GM18858 (cell line): ENCODE measurements at regions not wholly inside any gene's neighbourhood (a gene's known extent, or its start where the extent isn't known, plus 50 kb on each side); places are given as distances from the start of the nearest gene placed in this dataset.
"Not testable (repeated sequence)": the region's sequence is repeated elsewhere in the genome, so short reads cannot be mapped to it uniquely, and the experiment has no call there.

Source experiments
- ATAC-seq: cut with Tn5 transposase; IDR thresholded peaks from one replicate; pipeline ENCODE4 v1.9.1; 2021; ENCODE audit not compliant: unreplicated experiment

DNA sequence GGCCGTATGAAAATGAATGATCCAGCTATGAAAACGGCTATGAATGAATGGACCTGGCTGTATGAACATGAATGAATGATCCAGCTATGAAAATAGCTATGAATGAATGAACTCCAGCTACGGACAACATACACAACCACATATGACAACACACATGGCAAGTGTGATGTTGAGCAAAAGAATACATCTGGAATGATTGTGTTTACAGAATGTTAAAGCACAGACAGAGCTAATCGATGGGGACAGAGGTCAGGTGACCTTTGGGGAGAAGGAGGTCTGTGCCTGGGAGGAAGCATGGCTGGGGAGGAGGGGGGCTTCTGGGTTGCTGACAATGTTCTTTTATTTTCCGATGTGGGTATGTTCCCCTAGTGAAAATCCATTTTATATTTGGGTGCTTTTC is 174.0 kb upstream of the WSCD1 start:
- ATAC-seq: no peak

DNA sequence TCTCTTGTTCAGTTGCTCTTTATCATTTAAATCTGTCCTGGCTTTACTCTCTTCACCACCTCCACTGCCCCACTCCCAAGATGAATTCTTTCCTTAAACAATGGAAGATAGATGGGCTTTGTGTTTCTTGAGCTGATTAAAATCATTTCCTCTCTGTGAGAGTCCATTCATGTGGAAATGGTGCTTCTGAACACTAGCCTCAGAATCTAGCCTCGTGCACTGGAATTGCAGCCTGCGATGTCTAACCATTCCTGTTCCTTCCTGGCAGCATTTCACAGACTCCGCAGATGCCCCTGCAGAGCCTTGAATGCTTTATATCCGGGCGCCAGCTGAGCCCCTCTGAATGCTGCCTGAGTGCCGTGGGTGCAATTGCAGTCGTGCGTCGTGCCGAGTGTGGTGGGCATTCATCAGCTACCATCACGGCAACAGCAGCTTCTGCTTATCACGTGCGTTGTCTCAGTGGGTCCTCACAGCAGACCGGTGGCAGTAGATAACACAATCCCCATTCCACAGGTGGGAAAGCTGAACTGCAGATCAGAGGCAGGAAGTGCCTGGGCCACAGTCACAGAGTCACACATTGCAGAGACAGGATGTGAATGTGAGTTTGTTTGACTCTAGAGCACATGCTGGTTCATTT is 172.8 kb upstream of the WSCD1 start:
- ATAC-seq: no peak

DNA sequence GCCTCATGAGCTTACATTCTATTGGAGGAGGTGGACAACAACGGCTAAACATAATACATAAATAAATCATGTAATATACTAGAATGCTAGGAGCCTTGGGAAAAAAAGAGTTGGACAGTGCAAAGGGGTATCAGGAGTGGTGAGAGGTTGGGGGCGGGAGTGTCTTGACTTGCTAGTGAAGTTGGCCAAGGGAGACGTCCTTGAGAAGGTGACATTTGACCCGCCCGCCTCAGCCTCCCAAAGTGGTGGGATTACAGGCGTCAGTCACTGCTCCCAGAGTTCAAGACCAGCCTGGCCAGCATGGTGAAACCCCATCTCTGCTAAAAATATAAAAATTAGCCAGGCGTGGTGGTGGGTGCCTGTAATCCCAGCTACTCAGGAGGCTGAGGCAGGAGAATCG is 172.2 kb upstream of the WSCD1 start:
- not testable (repeated sequence) for ATAC-seq

GRCh38 chr17:5898406-5898805 is 171.8 kb upstream of the WSCD1 start:
- ATAC-seq: no peak

GRCh38 chr17:5899496-5900195 is 170.5 kb upstream of the WSCD1 start:
- no peak for ATAC-seq

- no peak for ATAC-seq
These were observed 168.4 kb upstream of the WSCD1 start for GRCh38 chr17:5901731-5902130.

GRCh38 chr17:5902181-5903140 is 167.7 kb upstream of the WSCD1 start:
- ATAC-seq: no peak

DNA sequence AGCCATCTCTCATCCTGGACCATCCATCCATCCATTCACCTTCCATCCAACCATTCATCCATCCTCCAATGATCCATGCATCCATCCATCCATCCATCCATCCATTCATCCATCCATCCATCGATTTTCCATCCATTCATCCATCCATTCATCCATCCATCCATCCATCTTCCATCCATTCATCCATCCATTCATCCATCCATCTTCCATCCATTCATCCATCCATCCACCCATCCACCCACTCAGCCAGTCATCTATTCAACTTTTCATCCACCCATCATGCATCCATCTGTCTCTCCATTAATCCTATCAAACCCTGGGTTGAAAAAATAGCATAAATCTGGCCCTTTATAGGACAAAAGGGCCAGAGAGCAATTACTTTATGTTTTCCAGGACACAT is 158.3 kb upstream of the WSCD1 start:
- ATAC-seq: no peak

- ATAC-seq: no peak
These were observed 157.1 kb upstream of the WSCD1 start for GRCh38 chr17:5913032-5913531.

DNA sequence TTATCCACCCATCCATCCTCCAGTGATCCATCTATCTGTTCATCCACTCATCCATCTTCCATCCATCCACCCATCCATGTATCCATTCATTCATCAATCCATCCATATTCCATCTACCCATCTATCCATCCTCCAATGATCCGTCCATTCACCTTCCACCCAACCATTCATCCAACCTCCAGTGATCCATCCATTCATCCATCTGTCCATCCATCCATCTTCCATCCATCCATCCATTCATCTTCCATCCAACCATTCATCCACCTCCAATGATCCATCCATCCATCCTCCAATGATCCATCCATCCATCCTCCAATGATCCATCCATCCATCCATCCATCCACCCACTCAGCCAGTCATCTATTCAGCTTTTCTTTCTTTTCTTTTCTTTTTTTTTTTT is 156.5 kb upstream of the WSCD1 start:
- no peak for ATAC-seq

- no peak for ATAC-seq
These were observed 154.8 kb upstream of the WSCD1 start for GRCh38 chr17:5915337-5915736.

DNA sequence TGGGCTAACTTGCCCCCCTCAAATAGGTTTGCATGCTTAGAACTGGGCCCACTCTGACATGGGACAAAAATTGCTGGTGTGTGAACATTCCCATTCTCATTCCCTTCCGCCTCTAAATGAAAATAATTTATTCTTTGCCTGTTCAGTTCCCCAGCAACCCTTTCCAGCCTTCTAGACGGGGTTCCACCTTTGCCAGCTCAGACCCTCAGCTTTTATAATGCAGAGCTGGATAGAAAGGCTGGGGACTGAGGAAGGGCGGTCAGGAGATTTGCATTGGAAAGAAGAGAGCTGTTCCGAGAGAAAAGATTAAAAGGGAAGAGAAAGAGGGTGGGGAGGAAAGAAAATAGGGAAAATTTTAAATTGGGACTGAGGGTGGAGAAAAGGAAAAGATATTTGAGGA is 151.1 kb upstream of the WSCD1 start:
- no peak for ATAC-seq

- no peak for ATAC-seq
These were observed 148.5 kb upstream of the WSCD1 start for GRCh38 chr17:5921512-5922282.

DNA sequence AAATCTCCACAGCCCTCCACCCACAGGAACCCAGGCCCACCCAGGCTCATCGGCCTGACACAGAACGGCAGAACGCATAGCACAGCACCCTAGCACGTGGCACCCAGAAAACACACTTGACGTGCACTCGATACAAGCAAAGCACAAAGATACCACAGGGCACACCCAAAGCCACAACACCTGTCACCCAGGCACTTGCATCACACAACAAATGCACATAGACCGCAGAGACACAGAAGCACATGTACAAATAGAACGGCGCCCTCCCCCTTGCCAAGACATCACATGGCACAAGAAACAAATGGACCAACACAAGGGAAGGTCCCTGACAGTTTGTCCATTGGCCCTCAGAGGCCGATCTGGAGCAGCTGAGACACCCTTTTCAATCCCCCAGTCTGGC is 147.7 kb upstream of the WSCD1 start:
- no peak for ATAC-seq

DNA sequence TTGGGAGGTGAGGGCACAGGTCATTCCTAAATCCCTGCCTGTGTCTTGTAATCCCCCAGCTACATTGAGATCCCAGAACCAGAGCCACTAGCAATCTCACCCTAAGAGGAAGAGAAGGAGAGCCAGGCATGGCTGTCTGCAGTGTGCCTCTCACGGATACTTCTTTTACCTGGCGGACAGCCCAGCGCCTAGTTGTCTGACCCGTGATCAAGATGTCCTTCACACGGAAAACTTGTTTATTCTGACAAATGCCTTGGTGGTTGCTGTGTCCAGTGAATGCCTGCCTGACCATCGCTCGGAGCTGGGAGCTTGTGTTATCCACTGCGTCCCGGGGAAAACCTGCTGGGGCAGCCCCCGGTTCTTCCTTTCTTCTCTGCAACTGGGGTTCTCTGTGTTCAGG is 140.5 kb upstream of the WSCD1 start:
- no peak for ATAC-seq

- not testable (repeated sequence) for ATAC-seq
These were observed 139.6 kb upstream of the WSCD1 start for GRCh38 chr17:5930555-5930954.

- ATAC-seq: no peak
These were observed 138.6 kb upstream of the WSCD1 start for GRCh38 chr17:5931616-5932015.

DNA sequence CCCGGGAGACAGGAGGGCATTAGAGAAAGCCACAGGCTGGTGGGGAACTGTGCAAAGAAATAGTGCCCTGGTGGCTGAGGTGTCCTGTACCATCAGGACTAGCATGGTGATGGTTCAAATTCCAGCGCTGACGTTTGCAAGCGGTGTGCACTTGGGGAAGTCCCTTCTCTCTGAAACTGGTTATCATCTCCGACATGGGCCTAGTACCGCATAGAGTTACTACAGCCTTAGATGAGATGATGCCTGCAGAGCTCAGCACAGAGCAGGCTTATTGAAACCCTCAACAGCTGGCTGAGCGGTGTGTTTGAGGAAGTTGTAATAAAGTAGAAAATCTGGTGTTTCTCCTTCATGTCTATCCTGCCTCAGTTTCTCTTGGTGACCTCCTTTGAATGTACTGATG is 136.7 kb upstream of the WSCD1 start:
- ATAC-seq: no peak

GRCh38 chr17:5941258-5941657 is 128.9 kb upstream of the WSCD1 start:
- no peak for ATAC-seq

DNA sequence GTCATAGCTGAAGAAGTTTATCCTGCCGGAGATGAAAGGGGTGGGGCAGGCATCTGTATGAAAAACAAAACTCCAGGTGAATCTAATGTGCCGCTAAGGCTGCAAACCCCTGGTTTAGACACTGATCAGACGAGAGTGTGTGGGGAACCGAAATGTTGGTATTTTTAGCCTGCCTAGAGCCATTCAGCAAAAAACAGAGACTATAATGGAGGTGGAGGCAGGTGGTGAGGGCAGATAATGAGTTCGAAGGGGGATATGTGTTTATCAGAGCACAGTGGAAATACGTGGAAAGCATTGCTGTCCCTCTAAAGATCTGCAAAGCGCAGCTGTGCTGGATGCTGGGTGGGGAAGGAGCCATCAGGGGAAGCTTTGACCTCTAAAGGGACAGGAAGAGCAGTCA is 127.5 kb upstream of the WSCD1 start:
- ATAC-seq: no peak

- ATAC-seq: no peak
These were observed 126.9 kb upstream of the WSCD1 start for GRCh38 chr17:5943232-5943631.
